Thymus (tissue), 11 donors: ENCODE measurements at regions not wholly inside any gene's neighbourhood (a gene's known extent, or its start where the extent isn't known, plus 50 kb on each side); places are given as distances from the start of the nearest gene placed in this dataset.
"Not testable (repeated sequence)": the region's sequence is repeated elsewhere in the genome, so short reads cannot be mapped to it uniquely, and the experiment has no call there.

Source experiments
- DNase-seq, 9 donors: peaks; one replicate each; pipeline ENCODE4 v3.0.0-alpha.2; 2013; ENCODE audit warnings: low spot score in 9 of 9, low read depth in 6 of 9, missing footprints in 1 of 9
- H3K27ac ChIP-seq, 2 donors: one replicate each; pipeline ENCODE4 v1.5.1; 2013; ENCODE audit warnings: control low read depth in 1 of 2, low read depth in 1 of 2, low read length in 1 of 2, mild to moderate bottlenecking in 1 of 2, moderate library complexity in 1 of 2
- H3K27me3 ChIP-seq, 2 donors: one replicate each; pipeline ENCODE4 v1.5.1; 2013; ENCODE audit warnings: low read length in 1 of 2; ENCODE audit not compliant: control insufficient read depth in 2 of 2, insufficient read depth in 1 of 2
- H3K36me3 ChIP-seq, 2 donors: one replicate each; pipeline ENCODE4 v1.5.1; 2013; ENCODE audit warnings: low read length in 1 of 2, mild to moderate bottlenecking in 1 of 2, moderate library complexity in 1 of 2; ENCODE audit not compliant: control insufficient read depth in 2 of 2, insufficient read depth in 2 of 2
- H3K4me1 ChIP-seq, 2 donors: one replicate each; pipeline ENCODE4 v1.5.1; 2013; ENCODE audit warnings: low read length in 2 of 2; ENCODE audit not compliant: control insufficient read depth in 2 of 2, insufficient read depth in 2 of 2
- H3K4me3 ChIP-seq, 2 donors: one replicate each; pipeline ENCODE4 v1.5.1; 2013; ENCODE audit warnings: low read length in 2 of 2, control low read depth in 1 of 2, mild to moderate bottlenecking in 1 of 2
- H3K9me3 ChIP-seq, 2 donors: one replicate each; pipeline ENCODE4 v1.5.1; 2013; ENCODE audit warnings: low read length in 1 of 2, mild to moderate bottlenecking in 1 of 2; ENCODE audit not compliant: control insufficient read depth in 2 of 2, insufficient read depth in 1 of 2
- WGBS: extraction: QIAGEN DNeasy Blood & Tissue Kit; methylation state at CpG from one replicate; pipeline ENCODE4 v1.1.7; 2013; 5-methylcytosine and 5-hydroxymethylcytosine counted together
- donor health status: healthy.

DNA sequence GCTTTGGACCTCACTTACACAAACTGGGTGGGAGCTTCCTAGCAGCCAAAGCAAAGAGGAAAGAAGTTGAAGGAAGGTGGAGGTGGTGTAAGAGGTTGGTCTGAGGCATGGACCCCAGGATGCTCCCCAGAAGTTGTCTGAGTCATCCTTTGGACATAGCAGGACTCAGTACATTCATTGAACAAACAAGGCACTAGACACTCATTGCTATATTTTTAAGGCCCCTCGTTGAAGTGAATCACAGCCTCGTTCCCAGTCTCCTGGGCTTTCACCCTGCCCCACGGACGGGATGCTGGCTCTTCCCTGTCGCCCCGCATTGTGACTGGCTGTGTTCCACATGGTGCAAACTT lies 95.9 kb upstream of the FGF3 start:
- H3K9me3 ChIP-seq = no peaks in the 10 kb centered on the region
- H3K27ac ChIP-seq = no peak overlapping the region
- 62% methylated on average over 6 of the region's 6 CpGs for WGBS
- H3K4me1 ChIP-seq = no peaks in the 10 kb centered on the region
- no peaks in the 10 kb centered on the region for H3K36me3 ChIP-seq
- peaks cover 0 to 19% of the 10 kb centered on the region in 2 donors for H3K27me3 ChIP-seq
- DNase-seq = no peak
- H3K4me3 ChIP-seq = no peak overlapping the region

DNA sequence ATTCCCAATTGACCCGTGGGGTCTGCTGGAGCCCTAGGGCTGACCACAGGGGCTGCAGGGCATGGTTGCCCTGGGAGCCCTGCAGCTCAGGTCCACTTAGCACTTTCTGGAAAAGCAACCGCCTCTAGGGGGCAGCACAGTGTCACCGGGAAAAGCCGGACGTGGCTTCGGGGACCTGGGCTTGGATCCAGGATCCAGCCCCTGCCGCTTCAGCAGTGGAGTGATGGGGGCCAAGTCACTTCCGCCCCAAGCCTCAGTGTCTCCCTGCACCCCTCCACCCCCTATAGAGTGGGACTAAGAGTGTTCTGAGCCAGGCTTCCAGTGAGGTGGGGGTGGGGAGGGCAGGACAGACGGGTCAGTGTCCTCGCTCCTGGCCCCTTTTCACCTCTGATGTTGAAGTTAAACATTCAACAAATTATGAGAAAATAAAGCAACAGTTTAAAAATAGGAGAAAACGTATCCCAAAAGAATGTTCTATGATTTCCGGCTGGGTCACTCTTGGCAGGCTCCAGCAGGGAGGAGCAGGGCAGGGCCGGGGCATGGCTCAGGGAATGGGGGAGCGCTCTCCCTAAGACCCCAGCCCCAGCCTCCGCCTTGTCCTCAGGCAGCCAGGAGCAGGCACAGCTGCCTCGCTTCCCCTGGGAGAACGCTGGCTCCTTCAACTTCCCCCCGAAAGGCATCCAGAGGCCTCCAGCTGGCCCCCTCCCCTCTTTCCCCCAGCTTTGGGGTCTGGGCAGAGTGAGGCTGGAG lies 96.5 kb upstream of the FGF3 start:
- 28% methylated on average over 18 of the region's 18 CpGs for WGBS
- DNase-seq = peak in 6 of 9 donors; percentile 11 to 47 (median 22)
- Histone ChIP-seq H3K36me3 (no peaks in the 10 kb centered on the region), H3K4me3 (no peak overlapping the region), H3K9me3 (no peaks in the 10 kb centered on the region), H3K4me1 (no peaks in the 10 kb centered on the region), H3K27me3 (peaks cover 0 to 19% of the 10 kb centered on the region in 2 donors), H3K27ac (peak overlapping the region in 1 of 2 donors; percentile 26)

DNA sequence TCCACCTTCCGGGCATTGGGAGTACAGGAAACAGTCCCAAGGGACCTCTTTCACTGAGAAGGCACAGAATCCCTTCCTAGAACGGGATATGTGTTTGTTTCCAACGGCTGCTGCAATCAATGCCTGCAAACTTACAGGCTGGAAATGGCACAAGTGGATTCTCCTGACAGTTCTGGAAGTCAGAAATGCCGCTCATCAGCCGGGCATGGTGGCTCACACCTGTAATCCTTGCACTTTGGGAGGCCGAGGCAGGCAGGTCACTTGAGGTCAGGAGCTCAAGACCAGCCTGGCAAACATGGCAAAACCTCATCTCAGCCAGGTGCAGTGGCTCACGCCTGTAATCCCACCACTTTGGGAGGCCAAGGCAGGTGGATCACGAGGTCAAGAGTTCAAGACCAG lies 97.0 kb upstream of the FGF3 start:
- DNase-seq, H3K4me1 ChIP-seq, H3K9me3 ChIP-seq, H3K4me3 ChIP-seq, H3K36me3 ChIP-seq: not testable (repeated sequence)
- Histone ChIP-seq H3K27me3 (peaks cover 0 to 19% of the 10 kb centered on the region in 2 donors), H3K27ac (peak overlapping the region in 1 of 2 donors; percentile 26)
- 66% methylated on average over 8 of the region's 8 CpGs for WGBS

DNA sequence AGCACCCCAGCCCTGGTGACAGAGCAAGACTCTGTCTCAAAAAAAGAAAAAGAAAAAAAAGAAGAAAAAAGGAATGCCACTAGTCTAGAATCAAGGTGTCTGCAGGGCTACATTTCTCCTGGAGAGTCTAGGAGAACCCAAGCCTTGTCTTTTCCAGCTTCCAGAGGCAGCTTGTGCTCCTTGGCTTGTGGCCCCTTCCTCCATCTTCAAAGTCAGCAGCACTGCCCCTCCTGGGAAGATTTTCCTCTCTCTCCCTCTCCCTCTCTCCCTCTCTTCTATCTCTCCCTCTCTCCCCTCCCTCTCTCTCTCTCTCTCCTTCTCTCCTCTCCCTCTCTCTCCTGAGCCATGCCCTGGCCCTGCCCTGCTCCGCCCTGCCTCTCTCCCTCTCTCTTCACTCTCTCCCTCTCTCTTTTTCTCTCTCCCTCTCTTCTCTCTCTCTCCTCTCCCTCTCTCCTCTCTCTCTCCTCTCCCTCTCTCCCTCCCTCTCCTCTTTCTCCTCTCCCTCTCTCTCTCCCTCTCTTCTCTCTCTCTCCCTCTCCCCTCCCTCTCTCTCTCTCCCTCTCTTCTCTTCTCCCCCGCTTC lies 97.7 kb upstream of the FGF3 start:
- Histone ChIP-seq H3K9me3 (no peaks in the 10 kb centered on the region), H3K36me3 (no peaks in the 10 kb centered on the region), H3K27ac (no peak overlapping the region), H3K4me3 (no peak overlapping the region), H3K27me3 (peaks cover 0 to 19% of the 10 kb centered on the region in 2 donors), H3K4me1 (no peaks in the 10 kb centered on the region)
- no peak for DNase-seq
- 92% methylated on average over 2 of the region's 2 CpGs for WGBS

DNA sequence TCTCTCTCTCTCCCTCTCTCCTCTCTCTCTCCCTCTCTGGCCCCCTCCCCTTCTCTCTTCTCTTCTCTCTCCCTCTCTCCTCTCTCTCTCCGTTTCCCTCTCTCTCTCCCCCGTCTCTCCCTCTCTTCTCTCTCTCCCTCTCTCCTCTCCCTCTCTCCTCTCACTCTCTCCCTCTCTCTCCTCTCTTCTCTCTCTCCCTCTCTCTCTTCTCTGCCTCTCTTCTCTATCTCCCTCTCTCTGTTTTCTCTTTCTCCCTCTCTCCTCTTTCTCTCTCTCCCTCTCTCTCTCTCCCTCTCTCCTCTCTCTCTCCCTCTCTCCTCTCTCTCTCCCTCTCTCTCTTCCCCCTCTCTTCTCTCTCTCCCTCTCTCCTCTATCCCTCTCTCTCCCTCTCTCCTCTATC lies 98.3 kb upstream of the FGF3 start:
- WGBS = 73% methylated on average over 2 of the region's 2 CpGs
- H3K36me3 ChIP-seq = no peaks in the 10 kb centered on the region
- peaks cover 0 to 22% of the 10 kb centered on the region in 2 donors for H3K27me3 ChIP-seq
- no peak overlapping the region for H3K27ac ChIP-seq
- no peaks in the 10 kb centered on the region for H3K9me3 ChIP-seq
- no peaks in the 10 kb centered on the region for H3K4me1 ChIP-seq
- DNase-seq = no peak
- H3K4me3 ChIP-seq = no peak overlapping the region

DNA sequence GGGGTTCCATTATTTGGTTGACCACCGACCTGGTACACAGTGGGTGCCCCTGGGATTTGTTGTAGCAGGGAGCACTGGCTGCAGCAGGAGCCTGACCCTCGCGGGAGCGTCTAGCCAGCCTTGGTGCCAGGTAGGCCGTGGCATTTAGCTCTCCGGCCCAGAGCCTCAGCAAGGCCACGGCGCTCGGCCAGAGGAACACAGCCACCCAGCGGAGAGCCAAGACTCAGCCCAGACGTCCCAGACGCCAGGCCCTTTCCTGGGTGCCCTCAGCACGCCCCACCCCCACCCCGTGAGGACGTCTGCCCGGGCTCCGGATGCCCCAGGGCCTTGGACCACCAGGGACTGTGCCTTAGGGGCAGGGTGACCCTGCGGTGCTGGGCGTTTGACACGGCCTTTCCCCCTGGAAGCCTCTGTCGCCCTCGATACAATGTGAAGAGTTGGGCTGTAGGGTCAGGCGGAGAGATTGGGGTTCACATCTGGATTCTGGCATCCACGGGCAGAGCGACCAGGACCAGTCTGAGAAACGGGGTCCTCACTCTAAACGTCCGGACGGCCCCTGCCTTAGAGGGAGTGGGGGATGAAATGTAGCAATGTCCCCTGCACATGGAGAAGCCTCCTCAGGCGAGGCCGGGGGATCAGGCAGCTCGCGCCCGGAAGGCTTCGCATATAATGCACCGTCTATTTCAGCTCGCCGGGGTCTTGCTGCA lies 99.2 kb upstream of the FGF3 start:
- Histone ChIP-seq H3K9me3 (no peaks in the 10 kb centered on the region), H3K4me1 (no peaks in the 10 kb centered on the region), H3K27me3 (peaks cover 0 to 22% of the 10 kb centered on the region in 2 donors), H3K27ac (no peak overlapping the region), H3K36me3 (no peaks in the 10 kb centered on the region), H3K4me3 (no peak overlapping the region)
- no peak for DNase-seq
- 56% methylated on average over 38 of the region's 38 CpGs for WGBS

DNA sequence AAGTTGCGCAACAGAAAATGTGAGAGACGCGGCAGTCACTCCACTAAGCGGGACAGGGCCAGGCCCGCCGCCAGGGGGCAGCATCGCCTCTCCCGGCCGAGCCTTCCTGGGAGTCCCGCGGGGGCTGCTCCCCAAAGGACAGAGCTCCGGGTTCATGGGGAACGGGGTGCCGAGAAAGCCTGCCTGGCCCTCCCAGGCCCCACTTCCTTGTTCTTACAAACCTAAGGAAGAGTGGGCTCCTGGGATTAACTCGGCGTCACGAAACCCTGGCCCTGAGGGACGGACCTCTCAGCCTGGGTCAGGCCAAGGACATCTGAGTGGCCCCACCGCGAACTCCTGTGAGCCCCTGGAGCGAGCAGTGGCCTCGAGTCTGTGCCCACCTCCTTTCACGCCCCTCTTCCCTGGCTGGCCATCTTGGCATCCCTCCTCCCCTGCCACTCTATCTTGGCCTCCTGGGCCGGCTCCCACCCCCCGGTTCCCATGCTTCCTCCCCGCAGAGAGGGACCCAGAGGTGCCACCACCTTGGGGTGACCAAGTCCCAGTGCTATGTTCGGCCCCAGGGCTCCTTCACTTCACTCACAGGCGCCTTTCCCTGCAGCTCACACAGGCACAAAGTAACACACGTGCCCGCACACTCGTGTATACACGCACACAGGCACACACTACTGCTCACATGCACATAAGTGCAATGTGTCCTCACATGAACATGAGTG lies 99.9 kb upstream of the FGF3 start:
- no peaks in the 10 kb centered on the region for H3K4me1 ChIP-seq
- no peak overlapping the region for H3K4me3 ChIP-seq
- peaks cover 0 to 28% of the 10 kb centered on the region in 2 donors for H3K27me3 ChIP-seq
- 45% methylated on average over 32 of the region's 32 CpGs for WGBS
- H3K27ac ChIP-seq = no peak overlapping the region
- peak in 8 of 9 donors; percentile 9 to 68 (median 42) for DNase-seq
- no peaks in the 10 kb centered on the region for H3K9me3 ChIP-seq
- H3K36me3 ChIP-seq = no peaks in the 10 kb centered on the region

DNA sequence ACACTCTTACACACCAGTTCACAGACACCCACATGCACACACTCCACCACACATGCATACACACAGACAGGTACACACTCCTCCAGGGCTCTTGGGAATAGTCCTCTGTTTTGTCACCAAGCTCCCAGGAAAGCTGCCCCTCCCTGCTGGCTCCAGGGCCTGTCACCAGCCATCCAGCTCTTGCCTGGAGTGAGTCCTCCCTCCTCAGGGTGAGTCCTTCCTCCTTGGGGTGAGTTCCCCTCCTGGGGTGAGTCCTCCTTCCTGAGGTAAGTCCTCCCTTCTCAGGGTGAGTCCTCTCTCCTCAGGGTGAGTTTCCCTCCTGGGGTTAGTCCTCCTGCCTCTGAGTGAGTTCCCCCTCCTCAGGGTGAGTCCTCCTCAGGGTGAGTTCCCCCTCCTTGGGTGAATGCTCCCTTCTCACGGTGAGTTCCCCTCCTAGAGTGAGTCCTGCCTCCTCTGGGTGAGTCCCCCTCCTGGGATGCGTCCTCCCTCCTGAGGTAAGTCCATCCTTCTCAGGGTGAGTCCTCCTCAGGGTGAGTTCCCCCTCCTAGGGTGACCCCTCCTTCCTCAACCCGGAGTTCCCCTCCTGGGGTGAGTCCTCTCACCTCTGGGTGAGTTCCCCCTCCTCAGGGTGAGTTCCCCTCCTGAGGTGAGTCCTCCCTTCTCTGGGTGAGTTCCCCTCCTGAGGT lies 100.6 kb upstream of the FGF3 start:
- no peak for DNase-seq
- H3K4me1 ChIP-seq = no peaks in the 10 kb centered on the region
- H3K27ac ChIP-seq = no peak overlapping the region
- H3K9me3 ChIP-seq = no peaks in the 10 kb centered on the region
- H3K4me3 ChIP-seq = no peak overlapping the region
- H3K27me3 ChIP-seq = peaks cover 0 to 34% of the 10 kb centered on the region in 2 donors
- 65% methylated on average over 3 of the region's 3 CpGs for WGBS
- no peaks in the 10 kb centered on the region for H3K36me3 ChIP-seq
